NCI-H524 (cell line): ENCODE measurements at regions not wholly inside any gene's neighbourhood (a gene's known extent, or its start where the extent isn't known, plus 50 kb on each side); places are given as distances from the start of the nearest gene placed in this dataset.
"Not testable (repeated sequence)": the region's sequence is repeated elsewhere in the genome, so short reads cannot be mapped to it uniquely, and the experiment has no call there.

Experiments
- DNase-seq, 2 experiments: peaks; one replicate each; lab custom pipeline; 2025; lab: John Stamatoyannopoulos, UW

- DNase-seq: no peak
Measured at GRCh38 chr6:68013780-68014515, 621.1 kb upstream of the ADGRB3 start.

- no peak for DNase-seq
Measured at GRCh38 chr6:68012822-68013221, 622.3 kb upstream of the ADGRB3 start.

- no peak for DNase-seq
Measured at GRCh38 chr6:68010936-68011335, 624.1 kb upstream of the ADGRB3 start.

GRCh38 chr6:68008445-68008844 is 626.6 kb upstream of the ADGRB3 start:
- DNase-seq: no peak

- DNase-seq: no peak
Measured at GRCh38 chr6:68007717-68008116, 627.4 kb upstream of the ADGRB3 start.

- no peak for DNase-seq
Measured at GRCh38 chr6:67986694-67987232, 648.3 kb upstream of the ADGRB3 start.

GRCh38 chr6:67976486-67976885 is 658.6 kb upstream of the ADGRB3 start:
- no peak for DNase-seq

- DNase-seq: no peak
Measured at GRCh38 chr6:67974931-67975330, 660.2 kb upstream of the ADGRB3 start.

- DNase-seq: no peak
Measured at GRCh38 chr6:67971812-67972211, 663.3 kb upstream of the ADGRB3 start.

GRCh38 chr6:67966830-67967229 is 668.3 kb upstream of the ADGRB3 start:
- DNase-seq: no peak

- no peak for DNase-seq
Measured at GRCh38 chr6:67956352-67956751, 678.7 kb upstream of the ADGRB3 start.

GRCh38 chr6:67952948-67953347 is 682.1 kb upstream of the ADGRB3 start:
- no peak for DNase-seq

GRCh38 chr6:67952121-67952520 is 683.0 kb upstream of the ADGRB3 start:
- DNase-seq: no peak

GRCh38 chr6:67947762-67948161 is 687.3 kb upstream of the ADGRB3 start:
- DNase-seq: not testable (repeated sequence)

- no peak for DNase-seq
Measured at GRCh38 chr6:67935976-67936477, 699.1 kb upstream of the ADGRB3 start.

GRCh38 chr6:67933278-67933677 is 701.8 kb upstream of the ADGRB3 start:
- DNase-seq: peak; percentile 1 to 10

GRCh38 chr6:67922588-67922987 is 712.5 kb upstream of the ADGRB3 start:
- DNase-seq: not testable (repeated sequence)

- not testable (repeated sequence) for DNase-seq
Measured at GRCh38 chr6:67920040-67920439, 715.0 kb upstream of the ADGRB3 start.

- no peak for DNase-seq
Measured at GRCh38 chr6:67916399-67916798, 718.7 kb upstream of the ADGRB3 start.

- no peak for DNase-seq
Measured at GRCh38 chr6:67914419-67914818, 720.7 kb upstream of the ADGRB3 start.

GRCh38 chr6:67909354-67909753 is 725.7 kb upstream of the ADGRB3 start:
- no peak for DNase-seq

- DNase-seq: no peak
Measured at GRCh38 chr6:67908379-67908778, 726.7 kb upstream of the ADGRB3 start.

GRCh38 chr6:67904735-67905134 is 730.3 kb upstream of the ADGRB3 start:
- not testable (repeated sequence) for DNase-seq

- no peak for DNase-seq
Measured at GRCh38 chr6:67898875-67899274, 736.2 kb upstream of the ADGRB3 start.
